ENCODE measurements at regions not wholly inside any gene's neighbourhood (a gene's known extent, or its start where the extent isn't known, plus 50 kb on each side); places are given as distances from the start of the nearest gene placed in this dataset.

DNA sequence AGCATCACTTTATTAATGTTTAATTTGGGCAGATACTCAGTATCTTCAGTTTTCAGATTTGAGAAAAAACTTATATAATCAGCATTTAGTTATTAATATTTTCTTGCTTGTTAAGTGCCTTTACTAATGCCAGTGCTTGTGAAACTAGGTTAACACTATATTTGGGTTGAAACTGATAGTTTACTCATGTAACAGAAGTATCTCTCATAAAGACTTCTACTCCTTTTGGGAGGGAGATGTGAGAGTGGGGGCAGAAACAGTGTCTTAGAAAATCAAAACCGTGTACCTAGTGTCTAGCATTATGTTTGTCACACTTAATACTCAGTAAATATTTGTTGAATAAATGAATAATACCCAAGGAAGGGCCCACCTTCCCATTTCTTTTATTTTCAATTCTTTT, 129.5 kb downstream of the MSTN start:
- no peak for DNase-seq
- ATAC-seq: no peak
- intact Hi-C loops (cut with DNase I): no loop called here
- no peaks in the 10 kb centered on the region for H3K4me1 ChIP-seq
- H3K9me3 ChIP-seq: no peaks in the 10 kb centered on the region
- H3K27me3 ChIP-seq: no peaks in the 10 kb centered on the region
- H3K27ac ChIP-seq: no peak overlapping the region
- H3K36me3 ChIP-seq: no peaks in the 10 kb centered on the region
- TF ChIP-seq CTCF (IDR thresholded peaks at IDR 0.05): no peak
- no peak overlapping the region for H3K4me3 ChIP-seq

DNA sequence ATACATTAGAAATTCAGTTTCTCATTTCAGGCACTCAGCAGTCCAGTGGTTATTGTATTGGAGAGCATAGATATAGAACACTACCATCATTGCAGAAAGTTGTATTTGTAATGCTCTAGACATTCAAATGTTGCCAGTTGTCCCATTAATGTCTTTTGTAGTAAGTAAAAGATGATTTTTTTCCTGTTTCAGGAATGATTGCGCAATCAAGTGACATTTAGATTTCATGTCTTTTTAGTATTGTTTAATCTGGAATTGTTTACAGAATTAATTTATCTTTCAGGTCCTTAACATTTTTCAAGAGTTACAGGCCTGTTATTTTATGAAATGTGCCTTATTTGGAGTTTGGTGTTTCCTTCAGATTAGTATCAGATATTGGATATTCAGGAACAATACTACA, 134.7 kb downstream of the MSTN start:
- H3K27me3 ChIP-seq: no peaks in the 10 kb centered on the region
- no peaks in the 10 kb centered on the region for H3K36me3 ChIP-seq
- intact Hi-C loops (cut with DNase I): no loop called here
- no peak overlapping the region for H3K4me3 ChIP-seq
- no peak for ATAC-seq
- TF ChIP-seq CTCF (IDR thresholded peaks at IDR 0.05): no peak
- no peaks in the 10 kb centered on the region for H3K4me1 ChIP-seq
- DNase-seq: no peak
- no peaks in the 10 kb centered on the region for H3K9me3 ChIP-seq
- H3K27ac ChIP-seq: no peak overlapping the region
